ENCODE measurements at regions not wholly inside any gene's neighbourhood (a gene's known extent, or its start where the extent isn't known, plus 50 kb on each side); places are given as distances from the start of the nearest gene placed in this dataset.
A peak's percentile ranks its signal among the peaks of the same experiment; 100 is the strongest.
"Not testable (repeated sequence)": the region's sequence is repeated elsewhere in the genome, so short reads cannot be mapped to it uniquely, and the experiment has no call there.

GRCh38 chr15:98530570-98530969 is 117.8 kb upstream of the IGF1R start:
- no peak for DNase-seq

- DNase-seq = no peak
These were observed 116.3 kb upstream of the IGF1R start for GRCh38 chr15:98532063-98532462.

- DNase-seq = no peak
These were observed 111.4 kb upstream of the IGF1R start for GRCh38 chr15:98536976-98537375.

GRCh38 chr15:98537516-98538060 is 110.8 kb upstream of the IGF1R start:
- no peak for DNase-seq

- no peak for DNase-seq
These were observed 106.8 kb upstream of the IGF1R start for GRCh38 chr15:98541519-98541918.

GRCh38 chr15:98543237-98543636 is 105.1 kb upstream of the IGF1R start:
- no peak for DNase-seq

GRCh38 chr15:98546329-98546728 is 102.0 kb upstream of the IGF1R start:
- no peak for DNase-seq

GRCh38 chr15:98547275-98547674 is 101.1 kb upstream of the IGF1R start:
- DNase-seq = peak; percentile 16

GRCh38 chr15:98547741-98548138 is 100.6 kb upstream of the IGF1R start:
- peak; percentile 25 for DNase-seq

GRCh38 chr15:98548139-98548971 is 100.0 kb upstream of the IGF1R start:
- peak; percentile 71 for DNase-seq

GRCh38 chr15:98549003-98549402 is 99.3 kb upstream of the IGF1R start:
- DNase-seq = no peak

- no peak for DNase-seq
These were observed 98.6 kb upstream of the IGF1R start for GRCh38 chr15:98549741-98550140.

GRCh38 chr15:98550363-98550762 is 98.0 kb upstream of the IGF1R start:
- not testable (repeated sequence) for DNase-seq

- DNase-seq = no peak
These were observed 96.3 kb upstream of the IGF1R start for GRCh38 chr15:98551936-98552562.

- DNase-seq = no peak
These were observed 93.8 kb upstream of the IGF1R start for GRCh38 chr15:98554272-98555172.

- no peak for DNase-seq
These were observed 93.2 kb upstream of the IGF1R start for GRCh38 chr15:98555173-98555515.

- no peak for DNase-seq
These were observed 92.0 kb upstream of the IGF1R start for GRCh38 chr15:98556321-98556720.

GRCh38 chr15:98560338-98560737 is 88.0 kb upstream of the IGF1R start:
- no peak for DNase-seq

- no peak for DNase-seq
These were observed 87.0 kb upstream of the IGF1R start for GRCh38 chr15:98561169-98561941.

- no peak for DNase-seq
These were observed 85.9 kb upstream of the IGF1R start for GRCh38 chr15:98562331-98562937.

- no peak for DNase-seq
These were observed 82.8 kb upstream of the IGF1R start for GRCh38 chr15:98565566-98565965.

- DNase-seq = no peak
These were observed 80.4 kb upstream of the IGF1R start for GRCh38 chr15:98567951-98568350.
